ENCODE measurements at regions not wholly inside any gene's neighbourhood (a gene's known extent, or its start where the extent isn't known, plus 50 kb on each side); places are given as distances from the start of the nearest gene placed in this dataset.

- peaks cover 4% of the 10 kb centered on the region for H3K9me3 Mint-ChIP-seq
- POLR2A ChIA-PET: no interaction called here
These were observed 260.5 kb upstream of the ZIC3 start for GRCh38 chrX:137305404-137305803.

GRCh38 chrX:137297167-137297566, 263.4 kb upstream of the GPR101 start:
- intact Hi-C loops (cut with micrococcal nuclease): no loop called here
- Mint-ChIP-seq H3K4me3 (no peak overlapping the region), H3K4me1 (no peaks in the 10 kb centered on the region), H3K27me3 (no peaks in the 10 kb centered on the region), H3K9me3 (no peaks in the 10 kb centered on the region), H3K36me3 (ENCODE audit: low read depth) (no peaks in the 10 kb centered on the region), H3K27ac (no peak overlapping the region)
- POLR2A ChIA-PET: no interaction called here
- CTCF ChIA-PET: no interaction called here
- TF ChIP-seq CTCF (IDR thresholded peaks at IDR 0.05): no peak
- ATAC-seq (ENCODE audit: low read depth) (no peak), DNase-seq (no peak)

More at GRCh38 chrX:137305404-137305803, 260.5 kb upstream of the ZIC3 start:
- Mint-ChIP-seq H3K27me3 (no peaks in the 10 kb centered on the region), H3K4me1 (no peaks in the 10 kb centered on the region), H3K36me3 (ENCODE audit: low read depth) (no peaks in the 10 kb centered on the region), H3K27ac (no peak overlapping the region), H3K4me3 (no peak overlapping the region)
- TF ChIP-seq CTCF (IDR thresholded peaks at IDR 0.05): no peak
- intact Hi-C loops (cut with micrococcal nuclease): no loop called here
- CTCF ChIA-PET: no interaction called here
- DNase-seq (no peak), ATAC-seq (ENCODE audit: low read depth) (no peak)

GRCh38 chrX:137290011-137290410, 256.2 kb upstream of the GPR101 start:
- Mint-ChIP-seq H3K4me1 (no peaks in the 10 kb centered on the region), H3K27ac (no peak overlapping the region), H3K36me3 (ENCODE audit: low read depth) (no peaks in the 10 kb centered on the region), H3K4me3 (no peak overlapping the region), H3K27me3 (no peaks in the 10 kb centered on the region), H3K9me3 (no peaks in the 10 kb centered on the region)
- ChIA-PET CTCF (no interaction called here), POLR2A (no interaction called here)
- DNase-seq: no peak
- no peak for TF ChIP-seq CTCF (IDR thresholded peaks at IDR 0.05)
- ATAC-seq (ENCODE audit: low read depth): no peak
- intact Hi-C loops (cut with micrococcal nuclease): no loop called here

- Mint-ChIP-seq H3K4me3 (no peak overlapping the region), H3K36me3 (ENCODE audit: low read depth) (no peaks in the 10 kb centered on the region), H3K4me1 (no peaks in the 10 kb centered on the region), H3K27me3 (no peaks in the 10 kb centered on the region), H3K27ac (no peak overlapping the region), H3K9me3 (no peaks in the 10 kb centered on the region)
- no peak for TF ChIP-seq CTCF (IDR thresholded peaks at IDR 0.05)
- DNase-seq: no peak
- intact Hi-C loops (cut with micrococcal nuclease): no loop called here
- CTCF ChIA-PET: no interaction called here
- no peak for ATAC-seq (ENCODE audit: low read depth)
- POLR2A ChIA-PET: no interaction called here
These were observed 253.4 kb upstream of the GPR101 start for GRCh38 chrX:137287191-137287590.

- Mint-ChIP-seq H3K4me3 (no peak overlapping the region), H3K9me3 (no peaks in the 10 kb centered on the region), H3K27ac (no peak overlapping the region), H3K4me1 (no peaks in the 10 kb centered on the region), H3K36me3 (ENCODE audit: low read depth) (no peaks in the 10 kb centered on the region), H3K27me3 (no peaks in the 10 kb centered on the region)
- TF ChIP-seq CTCF (IDR thresholded peaks at IDR 0.05): no peak
- POLR2A ChIA-PET: no interaction called here
- ATAC-seq (ENCODE audit: low read depth) (no peak), DNase-seq (no peak)
- intact Hi-C loops (cut with micrococcal nuclease): no loop called here
- CTCF ChIA-PET: no interaction called here
These were observed 252.6 kb upstream of the GPR101 start for GRCh38 chrX:137286423-137286822.
